ENCODE measurements at regions not wholly inside any gene's neighbourhood (a gene's known extent, or its start where the extent isn't known, plus 50 kb on each side); places are given as distances from the start of the nearest gene placed in this dataset.

GRCh38 chr16:86421995-86422394, 88.3 kb upstream of the FOXF1 start:
- TF ChIP-seq TAF1 (IDR thresholded peaks at IDR 0.05; ENCODE audit: borderline replicate concordance, low read depth, low read length) (no peak), POLR2AphosphoS5 (IDR thresholded peaks at IDR 0.05; ENCODE audit: low read depth, low read length) (no peak), POLR2A (IDR thresholded peaks at IDR 0.05; ENCODE audit: low read depth, low read length) (no peak)
